Kidney (tissue), 13 donors: ENCODE measurements at regions not wholly inside any gene's neighbourhood (a gene's known extent, or its start where the extent isn't known, plus 50 kb on each side); places are given as distances from the start of the nearest gene placed in this dataset.

Experiments
- DNase-seq, 5 donors: peaks; one replicate each; pipeline ENCODE4 v3.0.0-alpha.2; 2013 to 2020
- FAIRE-seq: peaks from 2 replicates; lab custom pipeline; 2012; peaks lifted over from hg19 to GRCh38; lab: Jason Lieb, UNC
- H3K27ac ChIP-seq, 2 donors: one replicate each; pipeline ENCODE4 v1.7.0; 2013; ENCODE audit warnings: low read depth in 2 of 2, low read length in 2 of 2, inconsistent platforms in 1 of 2
- H3K27me3 ChIP-seq: one replicate; pipeline ENCODE4 v1.7.1; 2013; ENCODE audit warnings: low read length, inconsistent platforms; ENCODE audit not compliant: control insufficient read depth, insufficient read depth
- H3K36me3 ChIP-seq, 3 donors: one replicate each; pipeline versions ENCODE4 v1.7.0 to v1.7.1; 2013; ENCODE audit warnings: low read length in 3 of 3, control low read depth in 1 of 3, inconsistent platforms in 1 of 3; ENCODE audit not compliant: insufficient read depth in 3 of 3, control insufficient read depth in 2 of 3
- H3K4me1 ChIP-seq, 3 donors: one replicate each; pipeline versions ENCODE4 v1.7.0 to v1.7.1; 2013; ENCODE audit warnings: low read length in 3 of 3, inconsistent platforms in 1 of 3, low read depth in 1 of 3; ENCODE audit not compliant: control insufficient read depth in 2 of 3, insufficient read depth in 2 of 3
- H3K4me3 ChIP-seq, 3 donors: one replicate each; pipeline versions ENCODE4 v1.7.0 to v1.8.1; 2013; ENCODE audit warnings: low read length in 3 of 3, control low read depth in 1 of 3, inconsistent platforms in 1 of 3
- H3K9ac ChIP-seq, 3 donors: one replicate each; pipeline versions ENCODE4 v1.7.0 to v1.7.1; 2013; ENCODE audit warnings: low read length in 3 of 3, control low read depth in 1 of 3, inconsistent platforms in 1 of 3
- H3K9me3 ChIP-seq, 3 donors: one replicate each; pipeline versions ENCODE4 v1.7.0 to v1.7.1; 2013; ENCODE audit warnings: low read length in 3 of 3, control low read depth in 1 of 3, inconsistent platforms in 1 of 3; ENCODE audit not compliant: control insufficient read depth in 2 of 3, insufficient read depth in 1 of 3
- CTCF ChIP-seq: IDR thresholded peaks from 3 replicates; pipeline ENCODE4 v1.5.1; 2012; ENCODE audit warnings: mild to moderate bottlenecking, moderate library complexity, borderline replicate concordance; ENCODE audit not compliant: insufficient read depth; ENCODE audit errors: extremely low read depth
- intact Hi-C: fragments of 100-400 bp; cut with DNase I; formaldehyde crosslinking; loops from one replicate; pipeline ENCODE4 v1.11.1; 2022
- donor health status: control.
- donor health status: control.
- donor health status: control.
- donor health status: control.
- donor health status: control.
- donor health status: DM: yes; HTN: yes; CAD: no.
- donor health status: Normal renal cell carcinoma (clear cell type).

DNA sequence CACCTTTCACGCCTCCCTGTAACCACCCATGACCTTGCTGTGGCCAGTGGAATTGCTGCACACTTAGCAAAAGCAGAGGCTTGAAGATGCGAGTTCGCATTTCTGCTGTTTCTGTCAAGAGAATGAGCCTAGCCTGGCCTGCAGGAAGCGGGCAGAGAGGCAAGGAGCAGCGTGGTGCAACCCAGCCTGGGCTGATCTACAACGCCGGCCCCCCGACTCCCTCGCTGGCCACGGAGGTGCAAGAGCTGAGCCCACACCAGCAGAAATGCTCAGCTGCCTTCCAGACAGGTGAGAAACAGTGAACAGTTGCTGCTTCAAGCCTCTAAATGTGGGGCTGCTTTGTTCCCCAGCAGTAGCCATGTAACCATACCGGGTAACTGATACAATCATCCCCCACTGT, 116.4 kb downstream of the NCOR2 start:
- peaks cover 0 to 38% (median 28%) of the 10 kb centered on the region in 3 donors for H3K4me1 ChIP-seq
- intact Hi-C loops = no loop called here
- no peak for FAIRE-seq
- DNase-seq = peak in 1 of 5 donors; percentile 71
- peaks cover 1 to 5% (median 3%) of the 10 kb centered on the region in 3 donors for H3K36me3 ChIP-seq
- no peak overlapping the region for H3K4me3 ChIP-seq
- H3K27ac ChIP-seq = no peak overlapping the region
- H3K9me3 ChIP-seq = no peaks in the 10 kb centered on the region
- H3K27me3 ChIP-seq = no peaks in the 10 kb centered on the region
- no peak overlapping the region for H3K9ac ChIP-seq
- no peak for TF ChIP-seq CTCF

- Histone ChIP-seq H3K27ac (peak overlapping the region in 1 of 2 donors; percentile 48), H3K27me3 (no peaks in the 10 kb centered on the region), H3K9me3 (no peaks in the 10 kb centered on the region), H3K4me1 (peaks cover 3 to 39% (median 32%) of the 10 kb centered on the region in 3 donors), H3K4me3 (no peak overlapping the region), H3K9ac (no peak overlapping the region), H3K36me3 (peaks cover 0 to 5% (median 0%) of the 10 kb centered on the region in 3 donors)
- no peak for TF ChIP-seq CTCF
- DNase-seq = peak in 1 of 5 donors; percentile 50
- intact Hi-C loops = no loop called here
- FAIRE-seq = no peak
These were observed 117.0 kb downstream of the NCOR2 start for GRCh38 chr12:124450376-124450750.

DNA sequence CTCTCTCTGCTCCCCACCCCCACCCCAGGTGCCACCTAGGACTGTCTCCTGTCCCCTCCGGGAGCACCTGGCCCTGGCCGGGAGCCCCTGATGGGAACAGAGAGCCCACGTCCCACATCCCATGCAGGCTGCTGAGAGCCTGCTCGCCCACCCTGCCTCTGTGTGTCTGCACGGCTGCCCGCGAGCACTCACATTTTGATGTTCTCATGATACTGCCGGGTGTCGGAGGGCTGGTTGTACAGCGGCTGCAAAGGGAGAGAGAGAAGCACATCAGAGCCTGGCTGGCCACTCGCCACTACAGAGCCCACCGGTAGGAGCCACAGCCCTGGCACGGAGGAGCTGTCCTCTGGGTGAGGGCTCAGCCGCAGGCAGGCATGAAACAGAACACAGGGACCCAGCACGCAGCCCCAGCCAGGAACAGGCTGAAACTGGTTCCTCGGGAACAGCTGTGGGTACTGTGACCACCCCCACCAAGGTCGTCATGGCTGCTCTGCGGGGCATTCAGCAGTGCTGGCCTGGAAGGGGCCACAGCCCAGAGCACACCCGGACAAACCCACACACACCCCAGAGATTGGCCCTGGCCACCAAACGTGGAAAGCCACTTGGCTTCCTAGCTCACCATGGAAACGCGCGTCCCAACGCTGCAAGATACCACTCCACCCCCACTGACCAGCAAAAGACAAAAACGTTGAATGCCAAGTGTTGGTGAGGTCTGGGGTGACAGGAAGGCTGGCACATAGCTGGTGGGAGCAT, 117.6 kb downstream of the NCOR2 start:
- TF ChIP-seq CTCF = no peak
- DNase-seq (peak in 4 of 5 donors; percentile 55 to 78 (median 63)), FAIRE-seq (no peak)
- Histone ChIP-seq H3K9me3 (no peaks in the 10 kb centered on the region), H3K4me3 (no peak overlapping the region), H3K9ac (no peak overlapping the region), H3K36me3 (peaks cover 0 to 5% (median 0%) of the 10 kb centered on the region in 3 donors), H3K27me3 (no peaks in the 10 kb centered on the region), H3K27ac (peak overlapping the region; percentile 32 to 48), H3K4me1 (peaks cover 3 to 37% (median 28%) of the 10 kb centered on the region in 3 donors)
- intact Hi-C loops = no loop called here
